RPMI8226 (cell line): ENCODE measurements at regions not wholly inside any gene's neighbourhood (a gene's known extent, or its start where the extent isn't known, plus 50 kb on each side); places are given as distances from the start of the nearest gene placed in this dataset.
"Not testable (repeated sequence)": the region's sequence is repeated elsewhere in the genome, so short reads cannot be mapped to it uniquely, and the experiment has no call there.

Source experiments
- DNase-seq: peaks from one replicate; pipeline ENCODE4 v3.0.0-alpha.2; 2015

- DNase-seq: no peak
These were observed 504.5 kb upstream of the GALNTL6 start for GRCh38 chr4:171308661-171309060.

GRCh38 chr4:171298048-171298718 lies 515.0 kb upstream of the GALNTL6 start:
- DNase-seq: not testable (repeated sequence)

DNA sequence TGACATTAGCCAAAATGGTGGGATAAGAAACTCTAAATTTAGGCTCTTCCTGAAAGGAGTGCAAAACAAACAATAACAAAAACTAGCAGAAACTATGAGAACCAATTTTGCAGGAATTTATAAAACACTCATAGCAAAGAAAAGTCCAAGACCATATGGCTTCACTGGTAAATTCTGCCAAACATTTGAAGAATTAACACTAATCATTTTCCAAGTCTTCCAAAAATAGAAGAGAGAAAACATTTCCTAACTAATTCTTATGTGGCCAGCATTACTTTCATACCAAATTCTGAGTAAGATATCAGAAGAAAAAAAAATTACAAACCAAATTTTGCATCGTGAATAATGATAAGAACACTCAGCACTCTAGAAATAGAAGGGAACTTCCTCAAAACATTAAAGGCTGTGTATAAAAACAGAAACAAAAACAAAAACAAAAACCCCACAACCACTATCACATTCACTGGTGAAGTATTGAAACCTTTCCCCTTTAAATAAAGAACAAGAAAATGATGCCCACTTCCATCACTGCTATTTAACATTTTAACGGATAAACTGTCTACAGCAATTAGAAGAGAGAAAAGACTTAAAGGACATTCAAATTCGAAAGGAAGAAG lies 524.3 kb upstream of the GALNTL6 start:
- DNase-seq: no peak

DNA sequence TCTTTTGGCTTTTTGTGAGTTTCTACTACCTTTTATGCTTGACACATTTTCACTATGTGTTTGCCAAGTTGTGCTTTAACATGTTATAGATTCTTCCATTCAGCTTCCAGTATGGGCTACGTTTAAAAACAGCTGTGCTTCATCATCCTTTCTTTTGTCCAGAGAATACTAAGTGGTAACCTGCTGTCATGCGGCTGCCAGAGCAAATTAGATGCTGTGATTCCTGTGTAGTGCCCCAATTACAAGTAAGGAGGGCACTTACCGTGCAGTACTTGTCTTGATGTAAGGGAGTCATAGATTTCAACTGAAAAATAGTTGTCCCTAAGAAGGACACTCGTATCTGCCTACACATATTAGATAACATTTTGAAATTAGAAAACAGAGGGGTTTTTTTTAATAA lies 531.8 kb upstream of the GALNTL6 start:
- DNase-seq: no peak

DNA sequence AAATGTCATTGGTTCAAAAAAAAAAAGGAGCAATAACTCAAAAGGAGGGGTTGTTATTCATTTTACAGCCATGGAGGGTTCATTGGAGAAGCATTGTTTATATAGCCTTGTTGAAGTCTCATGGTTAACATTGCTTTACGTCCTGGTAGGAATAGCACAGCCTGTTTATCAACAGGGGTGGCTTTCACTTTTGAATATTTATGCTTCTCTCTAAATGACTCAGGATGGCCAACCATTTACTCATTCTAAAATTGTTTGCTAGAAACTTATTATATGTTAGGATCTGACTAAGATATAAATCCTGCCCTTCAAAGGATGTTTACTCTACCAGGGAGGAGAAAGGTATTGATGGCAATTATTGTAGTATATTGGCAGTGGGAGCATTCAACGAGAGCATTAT lies 534.1 kb upstream of the GALNTL6 start:
- DNase-seq: no peak

GRCh38 chr4:171266671-171267070 lies 546.5 kb upstream of the GALNTL6 start:
- DNase-seq: no peak

GRCh38 chr4:171265190-171265818 lies 547.9 kb upstream of the GALNTL6 start:
- DNase-seq: no peak

- no peak for DNase-seq
These were observed 557.0 kb upstream of the GALNTL6 start for GRCh38 chr4:171256223-171256622.

GRCh38 chr4:171246948-171247347 lies 566.3 kb upstream of the GALNTL6 start:
- no peak for DNase-seq

DNA sequence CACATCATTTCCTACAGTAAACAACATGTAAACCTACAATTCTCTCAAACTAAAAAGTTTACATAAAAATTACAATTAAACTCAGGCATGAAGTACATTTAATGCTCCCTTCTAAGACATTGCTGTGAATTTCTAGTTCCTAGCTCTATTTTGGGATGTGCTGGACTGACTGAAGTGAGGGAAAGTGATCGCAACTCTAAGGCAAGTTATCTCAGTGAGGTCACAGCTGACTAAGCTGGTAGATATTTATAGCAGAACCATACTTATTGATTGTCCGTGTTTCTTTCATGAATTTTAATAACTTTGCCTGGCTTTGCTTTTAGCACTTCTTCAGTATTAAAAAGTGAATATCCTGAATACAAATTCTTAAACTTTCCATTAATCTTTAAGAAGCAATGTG lies 570.4 kb upstream of the GALNTL6 start:
- no peak for DNase-seq

DNA sequence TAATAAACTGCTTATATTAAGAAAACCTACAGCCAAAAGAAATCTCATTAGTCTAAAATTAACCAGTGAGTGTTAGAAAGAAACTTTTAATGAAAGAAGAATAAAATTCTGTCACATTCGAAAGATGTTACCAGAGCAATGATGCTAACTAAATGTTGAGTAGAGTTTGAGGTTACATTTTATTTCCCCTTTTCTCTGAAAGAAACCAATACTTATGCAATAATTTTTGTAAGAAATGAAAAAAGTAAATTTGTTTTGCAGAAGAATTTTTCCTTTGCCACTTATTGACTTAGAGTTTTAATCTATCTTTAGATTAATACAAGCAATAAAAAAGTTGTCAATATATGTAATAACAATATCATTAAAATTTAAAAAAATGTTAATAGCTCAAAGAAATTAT lies 574.0 kb upstream of the GALNTL6 start:
- DNase-seq: no peak

- no peak for DNase-seq
These were observed 577.7 kb upstream of the GALNTL6 start for GRCh38 chr4:171235521-171235920.

DNA sequence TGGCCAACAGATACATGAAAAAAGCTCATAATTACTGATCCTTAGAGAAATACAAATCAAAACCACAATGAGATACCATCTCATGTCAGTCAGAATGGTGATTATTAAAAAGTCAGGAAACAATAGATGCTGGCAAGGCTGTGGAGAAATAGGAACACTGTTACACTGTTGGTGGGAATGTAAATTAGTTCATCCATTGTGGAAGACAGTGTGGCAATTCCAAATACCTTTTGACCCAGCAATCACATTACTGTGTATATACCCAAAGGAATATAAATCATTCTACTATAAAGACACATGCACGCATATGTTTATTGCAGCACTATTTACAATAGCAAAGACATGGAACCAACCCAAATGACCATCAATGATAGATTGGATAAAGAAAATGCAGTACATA lies 583.9 kb upstream of the GALNTL6 start:
- not testable (repeated sequence) for DNase-seq

DNA sequence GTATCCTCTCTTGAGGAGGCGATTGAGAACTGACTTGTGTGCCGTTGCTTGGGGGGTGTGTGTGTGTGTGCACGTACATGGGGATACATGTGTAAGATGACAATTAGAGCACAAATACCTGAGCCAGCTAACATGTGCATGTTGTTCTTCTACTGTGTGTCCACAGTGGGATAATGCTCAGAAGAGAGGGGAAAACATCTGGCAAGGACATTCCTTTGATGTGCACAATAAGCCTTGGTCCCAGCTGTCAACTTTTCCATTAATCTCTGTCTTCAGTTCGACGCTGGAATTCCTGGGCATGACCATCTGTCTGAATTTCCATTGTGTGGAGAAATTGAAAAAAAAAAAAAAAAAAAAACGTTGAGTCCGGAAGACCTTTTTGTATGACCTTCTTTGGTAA lies 592.0 kb upstream of the GALNTL6 start:
- no peak for DNase-seq

- no peak for DNase-seq
These were observed 609.8 kb upstream of the GALNTL6 start for GRCh38 chr4:171203425-171203824.

DNA sequence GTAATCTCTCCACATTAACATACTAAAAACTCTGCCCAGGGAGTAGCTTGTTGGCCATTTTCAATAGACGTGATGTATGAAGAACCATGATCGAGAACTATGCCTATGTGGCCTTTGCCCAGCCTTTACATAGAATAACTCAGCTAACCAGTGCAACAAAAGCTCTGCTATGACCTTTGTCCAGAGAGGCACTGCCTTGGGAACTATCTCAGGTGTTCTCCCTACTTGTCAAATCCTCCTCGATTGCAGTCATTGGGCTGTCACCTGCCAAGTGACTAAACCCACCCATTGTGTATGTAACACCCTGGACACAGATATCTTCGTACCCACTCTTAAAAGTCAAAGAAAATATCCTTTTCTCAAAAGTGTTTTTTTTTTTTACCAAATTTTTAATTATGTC lies 610.3 kb upstream of the GALNTL6 start:
- no peak for DNase-seq

GRCh38 chr4:171186700-171187099 lies 626.5 kb upstream of the GALNTL6 start:
- DNase-seq: no peak

DNA sequence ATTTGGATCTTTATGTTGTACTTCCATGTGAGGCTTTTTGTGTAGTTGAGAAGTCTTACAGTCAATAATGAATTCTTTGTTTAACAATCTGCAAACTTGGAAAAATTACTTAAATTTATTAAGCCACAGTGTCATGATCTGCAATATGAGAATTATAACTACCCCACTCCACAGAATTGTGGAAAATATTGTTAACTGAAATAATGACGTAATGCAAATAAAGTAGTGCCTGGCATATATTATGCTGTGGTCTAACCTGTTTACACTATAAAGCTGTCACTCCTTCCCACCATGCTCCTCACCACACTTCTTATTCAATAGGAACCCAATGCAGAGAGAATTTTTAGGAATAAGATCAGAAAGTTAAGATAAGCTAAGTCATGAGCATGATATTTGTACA lies 632.1 kb upstream of the GALNTL6 start:
- no peak for DNase-seq

DNA sequence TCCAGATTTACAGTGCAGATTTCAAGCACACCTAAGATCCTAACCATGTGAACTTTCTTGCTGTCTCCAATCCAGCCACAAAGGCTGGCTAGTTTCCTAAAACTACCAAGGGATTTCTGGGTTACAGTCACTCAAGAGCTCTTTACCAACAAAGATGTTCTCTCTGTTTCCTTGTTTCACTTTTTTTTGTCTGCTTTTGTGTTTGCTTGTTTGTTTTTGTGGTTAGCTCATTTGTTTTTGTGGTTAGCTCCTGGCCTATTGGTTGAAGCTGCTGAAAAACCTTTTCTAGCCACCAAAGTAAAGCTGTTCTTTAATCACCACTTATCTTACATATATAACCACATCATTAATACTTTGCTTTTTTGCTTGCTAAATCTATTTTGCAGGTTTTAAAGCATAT lies 642.5 kb upstream of the GALNTL6 start:
- no peak for DNase-seq

DNA sequence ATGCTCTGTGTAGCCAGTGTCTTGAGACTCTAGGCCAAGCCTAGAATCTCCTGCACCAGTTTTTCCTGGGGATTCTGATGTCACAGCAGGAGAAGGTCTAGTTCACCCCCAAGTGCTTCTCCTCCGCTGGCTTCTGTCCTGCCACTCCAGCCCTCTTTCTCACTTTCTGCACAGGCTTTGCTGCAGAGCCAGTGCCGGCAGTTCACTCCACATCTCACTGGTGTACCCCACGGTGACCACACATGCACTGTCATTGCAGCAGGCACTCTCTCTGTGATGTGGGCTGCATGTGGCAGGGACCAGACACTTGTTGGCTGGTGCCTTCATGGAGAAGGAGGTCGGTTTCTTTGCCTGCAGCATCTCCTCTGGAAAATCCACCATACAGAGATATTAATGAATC lies 643.8 kb upstream of the GALNTL6 start:
- no peak for DNase-seq

- DNase-seq: no peak
These were observed 650.7 kb upstream of the GALNTL6 start for GRCh38 chr4:171162478-171162877.

DNA sequence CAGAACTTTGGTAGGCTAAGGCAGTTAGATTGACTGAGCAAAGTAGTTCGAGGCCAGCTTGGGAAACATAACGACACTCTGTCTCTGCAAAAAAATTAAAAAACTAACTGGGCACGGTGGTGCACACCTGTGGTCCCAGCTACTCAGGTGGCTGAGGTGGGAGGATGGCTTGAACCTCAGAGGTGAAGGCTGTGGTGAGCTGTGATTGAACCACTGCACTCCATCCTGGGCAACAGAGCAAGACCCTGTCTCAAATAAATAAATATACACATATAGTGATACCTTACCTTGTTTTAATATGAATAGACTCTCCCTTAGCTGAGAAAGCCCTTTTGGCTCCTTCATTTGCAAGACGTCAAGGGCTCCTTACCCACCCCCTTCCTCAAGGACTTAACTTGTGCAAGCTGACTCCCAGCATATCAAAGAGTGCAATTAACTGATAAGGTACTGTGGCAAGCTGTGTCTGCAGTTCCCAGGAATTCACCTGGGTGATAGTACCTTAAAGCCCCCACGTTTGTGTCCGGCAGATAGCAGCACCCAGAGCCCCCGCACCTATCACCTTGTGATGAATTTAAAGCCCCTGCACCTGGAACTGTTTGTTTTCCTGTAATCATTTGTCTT lies 655.6 kb upstream of the GALNTL6 start:
- DNase-seq: no peak

DNA sequence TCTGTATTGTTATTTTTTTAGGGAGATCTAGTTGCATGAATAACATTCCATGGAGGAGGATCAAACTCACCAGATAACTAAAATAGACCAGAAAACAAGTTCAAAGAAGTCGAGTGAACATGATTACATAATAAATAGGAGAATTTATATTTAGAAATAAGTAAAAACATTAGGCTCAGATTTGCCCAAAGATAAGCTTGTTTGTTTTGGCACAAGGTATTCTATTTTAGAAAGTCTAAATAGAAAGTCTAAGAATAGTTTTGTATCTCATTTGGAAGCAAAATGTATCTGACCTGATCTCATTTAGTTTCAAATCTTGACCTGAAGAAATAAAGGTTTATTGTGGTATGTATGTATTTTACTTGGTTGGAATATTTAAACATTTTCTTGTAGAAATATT lies 670.6 kb upstream of the GALNTL6 start:
- no peak for DNase-seq

GRCh38 chr4:171142045-171142444 lies 671.2 kb upstream of the GALNTL6 start:
- DNase-seq: no peak
